Cardiac muscle cell (in vitro differentiated cells and primary cell): ENCODE measurements at regions not wholly inside any gene's neighbourhood (a gene's known extent, or its start where the extent isn't known, plus 50 kb on each side); places are given as distances from the start of the nearest gene placed in this dataset.
A peak's percentile ranks its signal among the peaks of the same experiment; 100 is the strongest.

Experiments used
- DNase-seq, 2 donors: peaks; one replicate each; pipeline versions ENCODE4 v3.0.0 to v3.0.0-alpha.2; 2010 to 2017; ENCODE audit warnings: low read depth in 1 of 2, low spot score in 1 of 2
- H3K27ac ChIP-seq: fragments of 200-600 bp; sonication (generic); 2 replicates; pipeline ENCODE4 v1.5.1; 2016
- H3K27me3 ChIP-seq: fragments of 200-600 bp; sonication (generic); 2 replicates; pipeline ENCODE4 v1.6.0; 2016; ENCODE audit warnings: control low read depth
- H3K36me3 ChIP-seq: fragments of 200-600 bp; sonication (generic); 2 replicates; pipeline ENCODE4 v1.5.1; 2016; ENCODE audit warnings: control low read depth
- H3K4me1 ChIP-seq: fragments of 200-600 bp; sonication (generic); 2 replicates; pipeline ENCODE4 v1.8.1; 2017; ENCODE audit warnings: low read depth, mild to moderate bottlenecking, mixed run types
- H3K4me3 ChIP-seq: fragments of 200-600 bp; sonication (generic); 2 replicates; pipeline ENCODE4 v1.5.1; 2016; ENCODE audit warnings: mild to moderate bottlenecking
- H3K9me3 ChIP-seq: fragments of 200-600 bp; sonication (generic); 2 replicates; pipeline ENCODE4 v1.5.1; 2017; ENCODE audit warnings: low read depth, mild to moderate bottlenecking, control low read depth
- TF ChIP-seq, protein P1 (sequence below): IDR thresholded peaks from 2 replicates; pipeline ENCODE4 v1.5.1; 2012; ENCODE audit warnings: low read depth, mild to moderate bottlenecking, low read length

- no peaks in the 10 kb centered on the region for H3K9me3 ChIP-seq
- no peak overlapping the region for H3K4me3 ChIP-seq
- no peaks in the 10 kb centered on the region for H3K36me3 ChIP-seq
- H3K4me1 ChIP-seq, result no peaks in the 10 kb centered on the region
- H3K27ac ChIP-seq, result no peak overlapping the region
- TF ChIP-seq, protein P1, sequence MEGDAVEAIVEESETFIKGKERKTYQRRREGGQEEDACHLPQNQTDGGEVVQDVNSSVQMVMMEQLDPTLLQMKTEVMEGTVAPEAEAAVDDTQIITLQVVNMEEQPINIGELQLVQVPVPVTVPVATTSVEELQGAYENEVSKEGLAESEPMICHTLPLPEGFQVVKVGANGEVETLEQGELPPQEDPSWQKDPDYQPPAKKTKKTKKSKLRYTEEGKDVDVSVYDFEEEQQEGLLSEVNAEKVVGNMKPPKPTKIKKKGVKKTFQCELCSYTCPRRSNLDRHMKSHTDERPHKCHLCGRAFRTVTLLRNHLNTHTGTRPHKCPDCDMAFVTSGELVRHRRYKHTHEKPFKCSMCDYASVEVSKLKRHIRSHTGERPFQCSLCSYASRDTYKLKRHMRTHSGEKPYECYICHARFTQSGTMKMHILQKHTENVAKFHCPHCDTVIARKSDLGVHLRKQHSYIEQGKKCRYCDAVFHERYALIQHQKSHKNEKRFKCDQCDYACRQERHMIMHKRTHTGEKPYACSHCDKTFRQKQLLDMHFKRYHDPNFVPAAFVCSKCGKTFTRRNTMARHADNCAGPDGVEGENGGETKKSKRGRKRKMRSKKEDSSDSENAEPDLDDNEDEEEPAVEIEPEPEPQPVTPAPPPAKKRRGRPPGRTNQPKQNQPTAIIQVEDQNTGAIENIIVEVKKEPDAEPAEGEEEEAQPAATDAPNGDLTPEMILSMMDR, result no peak
- H3K27me3 ChIP-seq, result no peaks in the 10 kb centered on the region
- DNase-seq, result peak; percentile 18 to 19
Measured at GRCh38 chr2:52810460-52810859, 957.1 kb upstream of the CHAC2 start.

DNA sequence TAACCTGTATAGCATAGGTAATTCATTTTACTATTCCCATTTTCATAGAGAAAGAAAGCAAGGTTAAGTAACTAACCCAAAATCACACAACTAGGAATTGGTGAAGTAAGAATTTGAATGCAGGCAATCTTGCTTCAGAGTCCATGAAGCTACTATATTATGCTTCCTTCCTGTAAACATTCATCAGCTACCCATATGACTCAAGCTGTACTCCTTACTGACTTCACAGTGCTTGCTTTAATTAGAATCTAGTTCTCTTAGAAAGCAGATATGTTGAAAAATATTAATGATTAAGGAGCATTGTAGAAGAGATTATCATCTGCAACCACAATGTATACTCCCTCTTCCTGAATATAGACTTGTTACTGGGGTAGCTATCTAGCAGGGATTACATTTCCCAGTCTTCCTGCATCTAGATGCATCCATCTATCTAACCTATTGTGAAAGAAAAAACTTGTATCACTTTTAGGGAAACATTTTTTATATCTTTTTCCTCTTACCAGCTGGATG is 961.6 kb upstream of the CHAC2 start:
- TF ChIP-seq, protein P1, result no peak
- H3K36me3 ChIP-seq, result no peaks in the 10 kb centered on the region
- DNase-seq, result no peak

GRCh38 chr2:52794581-52794980 is 973.0 kb upstream of the CHAC2 start:
- no peaks in the 10 kb centered on the region for H3K9me3 ChIP-seq
- TF ChIP-seq, protein P1, result no peak
- no peak for DNase-seq
- no peak overlapping the region for H3K27ac ChIP-seq
- no peaks in the 10 kb centered on the region for H3K4me1 ChIP-seq
- no peak overlapping the region for H3K4me3 ChIP-seq
- no peaks in the 10 kb centered on the region for H3K36me3 ChIP-seq
- no peaks in the 10 kb centered on the region for H3K27me3 ChIP-seq

More for the DNA sequence above, 961.6 kb upstream of the CHAC2 start:
- no peaks in the 10 kb centered on the region for H3K27me3 ChIP-seq
- no peaks in the 10 kb centered on the region for H3K4me1 ChIP-seq
- no peak overlapping the region for H3K27ac ChIP-seq
- H3K9me3 ChIP-seq, result no peaks in the 10 kb centered on the region
- no peak overlapping the region for H3K4me3 ChIP-seq

- DNase-seq, result no peak
- H3K4me3 ChIP-seq, result no peak overlapping the region
- H3K9me3 ChIP-seq, result no peaks in the 10 kb centered on the region
- no peaks in the 10 kb centered on the region for H3K36me3 ChIP-seq
- H3K4me1 ChIP-seq, result no peaks in the 10 kb centered on the region
- H3K27me3 ChIP-seq, result no peaks in the 10 kb centered on the region
- no peak overlapping the region for H3K27ac ChIP-seq
- TF ChIP-seq, protein P1, result no peak
Measured at GRCh38 chr2:52779446-52779845, 988.2 kb upstream of the CHAC2 start.

GRCh38 chr2:52776571-52776970 is 991.0 kb upstream of the CHAC2 start:
- Histone ChIP-seq H3K27ac (no peak overlapping the region), H3K9me3 (no peaks in the 10 kb centered on the region), H3K36me3 (no peaks in the 10 kb centered on the region), H3K27me3 (no peaks in the 10 kb centered on the region), H3K4me3 (no peak overlapping the region), H3K4me1 (no peaks in the 10 kb centered on the region)
- no peak for DNase-seq
- TF ChIP-seq, protein P1, result no peak

DNA sequence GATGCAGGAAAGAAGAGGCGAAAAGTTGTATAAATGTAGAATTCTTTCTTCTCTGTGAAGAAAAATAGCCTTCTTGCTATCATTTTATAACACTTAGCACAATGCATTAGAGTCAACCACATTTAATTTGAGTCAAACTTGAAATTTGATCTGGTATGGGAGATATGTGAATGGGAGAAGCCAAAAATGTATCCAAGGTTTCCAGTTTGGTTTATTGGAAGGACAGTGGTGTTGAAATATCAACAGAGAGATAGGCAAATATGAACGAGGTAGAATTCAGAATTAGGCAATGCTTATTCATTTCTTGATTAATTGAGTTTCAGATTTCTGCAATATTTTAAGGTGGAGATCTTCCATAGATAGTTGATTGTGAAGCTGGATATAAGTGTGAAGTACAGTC is 991.9 kb upstream of the CHAC2 start:
- H3K36me3 ChIP-seq, result no peaks in the 10 kb centered on the region
- H3K27me3 ChIP-seq, result no peaks in the 10 kb centered on the region
- DNase-seq, result no peak
- TF ChIP-seq, protein P1, result no peak
- H3K27ac ChIP-seq, result no peak overlapping the region
- no peaks in the 10 kb centered on the region for H3K4me1 ChIP-seq
- H3K4me3 ChIP-seq, result no peak overlapping the region
- H3K9me3 ChIP-seq, result no peaks in the 10 kb centered on the region
